Mononuclear cell (primary cell): ENCODE measurements at regions not wholly inside any gene's neighbourhood (a gene's known extent, or its start where the extent isn't known, plus 50 kb on each side); places are given as distances from the start of the nearest gene placed in this dataset.

Experiments
- H3K27me3 ChIP-seq: 2 replicates; pipeline ENCODE4 v1.6.0; 2011; ENCODE audit warnings: low read length, control low read depth; ENCODE audit not compliant: insufficient read depth
- H3K4me1 ChIP-seq: 2 replicates; pipeline ENCODE4 v1.5.1; 2011; ENCODE audit warnings: mild to moderate bottlenecking, low read length, control low read depth; ENCODE audit not compliant: insufficient read depth
- H3K4me3 ChIP-seq: 2 replicates; pipeline ENCODE4 v1.5.1; 2011; ENCODE audit warnings: mild to moderate bottlenecking, low read length, moderate library complexity
- H3K9me3 ChIP-seq: 2 replicates; pipeline ENCODE4 v1.5.1; 2011; ENCODE audit warnings: low read depth, mild to moderate bottlenecking, control low read depth, low read length

DNA sequence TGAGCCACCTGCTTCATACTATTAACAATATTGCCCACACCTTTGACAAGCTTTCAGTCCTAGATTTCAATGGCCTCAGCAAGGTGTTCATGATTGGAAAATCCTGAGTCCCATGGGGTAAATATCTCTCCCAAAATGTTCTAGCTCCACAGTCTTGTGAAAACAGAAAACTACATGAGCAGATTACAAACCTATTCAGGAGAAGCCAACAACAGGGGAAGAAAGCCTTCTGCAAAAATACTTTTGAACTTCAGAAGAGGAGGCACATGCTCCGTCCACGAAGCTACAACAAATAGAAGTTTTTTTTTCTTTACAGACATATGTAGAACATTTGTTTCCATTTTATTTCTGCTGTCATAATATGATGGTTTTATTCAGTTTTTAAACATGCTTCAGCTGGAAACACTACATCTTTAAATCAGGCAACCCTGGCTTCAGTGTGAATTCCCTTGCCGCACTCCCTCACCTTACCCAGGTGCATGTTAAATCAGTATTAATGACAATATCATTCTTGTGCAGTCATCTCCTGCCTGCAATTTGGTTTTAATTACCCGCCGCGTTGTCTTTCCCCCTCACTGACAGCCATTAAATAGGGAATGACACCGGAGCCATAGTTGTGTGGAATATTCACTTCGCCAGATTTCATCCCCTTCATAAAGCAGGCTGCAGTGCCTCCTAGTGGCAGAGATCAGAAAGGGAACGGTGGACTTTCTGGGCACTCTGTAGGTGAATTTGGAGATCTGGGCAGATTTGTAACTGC is 725.5 kb upstream of the ARRDC4 start:
- no peaks in the 10 kb centered on the region for H3K27me3 ChIP-seq
- H3K4me3 ChIP-seq: no peak overlapping the region
- H3K4me1 ChIP-seq: no peaks in the 10 kb centered on the region
- no peaks in the 10 kb centered on the region for H3K9me3 ChIP-seq

DNA sequence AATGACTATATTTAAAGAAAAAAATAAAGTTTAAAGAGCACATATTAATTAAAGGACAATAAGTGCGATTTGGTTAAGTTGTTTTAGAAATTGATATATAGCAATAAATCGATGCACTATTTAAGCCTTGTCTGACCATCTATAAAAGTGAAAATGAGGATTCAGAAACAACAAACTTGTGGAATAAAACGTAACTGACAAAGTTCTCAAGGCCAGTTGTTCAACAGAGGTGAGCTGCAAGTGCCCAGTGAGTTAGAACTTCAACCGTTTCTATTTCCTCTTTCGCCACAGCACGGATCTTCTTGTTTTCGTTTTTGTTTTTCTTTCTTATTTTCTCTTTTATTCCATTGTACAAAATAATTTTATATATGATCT is 724.9 kb upstream of the ARRDC4 start:
- Histone ChIP-seq H3K9me3 (no peaks in the 10 kb centered on the region), H3K4me1 (no peaks in the 10 kb centered on the region), H3K27me3 (no peaks in the 10 kb centered on the region), H3K4me3 (no peak overlapping the region)

- no peaks in the 10 kb centered on the region for H3K9me3 ChIP-seq
- H3K4me3 ChIP-seq: no peak overlapping the region
- no peaks in the 10 kb centered on the region for H3K27me3 ChIP-seq
- H3K4me1 ChIP-seq: no peaks in the 10 kb centered on the region
Measured at GRCh38 chr15:97236140-97236539, 724.4 kb upstream of the ARRDC4 start.

- H3K4me1 ChIP-seq: no peaks in the 10 kb centered on the region
- H3K4me3 ChIP-seq: no peak overlapping the region
- H3K27me3 ChIP-seq: no peaks in the 10 kb centered on the region
- no peaks in the 10 kb centered on the region for H3K9me3 ChIP-seq
Measured at GRCh38 chr15:97237160-97237559, 723.3 kb upstream of the ARRDC4 start.

GRCh38 chr15:97248376-97248775 is 712.1 kb upstream of the ARRDC4 start:
- Histone ChIP-seq H3K4me3 (no peak overlapping the region), H3K9me3 (no peaks in the 10 kb centered on the region), H3K4me1 (no peaks in the 10 kb centered on the region), H3K27me3 (no peaks in the 10 kb centered on the region)

DNA sequence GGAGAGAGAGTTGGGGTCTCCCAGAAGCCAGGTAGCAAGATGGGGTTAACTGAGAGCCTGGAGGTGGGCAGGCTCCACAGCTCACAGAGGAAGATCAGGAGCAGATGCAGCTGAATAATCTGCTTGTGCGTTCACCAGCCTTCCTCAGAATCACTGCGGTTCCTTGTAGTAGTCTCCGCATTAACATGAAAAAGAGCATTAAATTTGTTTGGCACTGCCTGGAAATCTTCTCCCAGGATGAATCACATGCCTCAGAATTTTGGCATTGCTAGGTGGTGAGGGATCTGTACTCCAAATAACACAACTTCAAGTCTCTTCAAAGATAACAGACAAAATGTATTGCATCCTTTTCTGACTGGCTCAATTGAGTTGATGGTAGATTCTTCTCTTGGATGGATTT is 700.6 kb upstream of the ARRDC4 start:
- no peaks in the 10 kb centered on the region for H3K4me1 ChIP-seq
- H3K4me3 ChIP-seq: no peak overlapping the region
- H3K27me3 ChIP-seq: no peaks in the 10 kb centered on the region
- no peaks in the 10 kb centered on the region for H3K9me3 ChIP-seq

DNA sequence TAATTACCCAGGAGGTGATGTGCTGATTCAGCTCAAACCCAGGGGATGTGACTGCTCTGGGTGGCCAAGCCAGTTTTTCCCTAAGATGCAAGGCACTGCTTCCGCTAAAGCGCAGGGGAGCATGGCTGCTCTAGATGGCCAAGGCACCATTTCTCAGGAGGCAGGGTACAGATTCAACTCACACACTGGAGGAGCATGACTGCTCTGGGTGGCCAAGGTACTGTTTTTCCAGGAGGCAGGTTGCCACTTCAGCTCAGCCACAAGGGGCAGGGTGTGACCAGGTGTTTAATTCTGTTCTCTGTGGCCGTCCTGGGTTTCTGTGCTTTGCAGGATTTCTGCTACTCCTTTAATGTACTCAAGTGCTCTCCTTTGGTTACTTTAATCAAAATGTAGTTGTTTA is 659.3 kb upstream of the ARRDC4 start:
- H3K9me3 ChIP-seq: no peaks in the 10 kb centered on the region

GRCh38 chr15:97316362-97316761 is 644.1 kb upstream of the ARRDC4 start:
- no peaks in the 10 kb centered on the region for H3K4me1 ChIP-seq
- no peak overlapping the region for H3K4me3 ChIP-seq
- H3K9me3 ChIP-seq: peaks cover 7% of the 10 kb centered on the region
- no peaks in the 10 kb centered on the region for H3K27me3 ChIP-seq

More for the DNA sequence above, 659.3 kb upstream of the ARRDC4 start:
- Histone ChIP-seq H3K27me3 (no peaks in the 10 kb centered on the region), H3K4me1 (no peaks in the 10 kb centered on the region), H3K4me3 (no peak overlapping the region)

- H3K27me3 ChIP-seq: no peaks in the 10 kb centered on the region
- no peak overlapping the region for H3K4me3 ChIP-seq
- peaks cover 7% of the 10 kb centered on the region for H3K9me3 ChIP-seq
- no peaks in the 10 kb centered on the region for H3K4me1 ChIP-seq
Measured at GRCh38 chr15:97317163-97317562, 643.3 kb upstream of the ARRDC4 start.

DNA sequence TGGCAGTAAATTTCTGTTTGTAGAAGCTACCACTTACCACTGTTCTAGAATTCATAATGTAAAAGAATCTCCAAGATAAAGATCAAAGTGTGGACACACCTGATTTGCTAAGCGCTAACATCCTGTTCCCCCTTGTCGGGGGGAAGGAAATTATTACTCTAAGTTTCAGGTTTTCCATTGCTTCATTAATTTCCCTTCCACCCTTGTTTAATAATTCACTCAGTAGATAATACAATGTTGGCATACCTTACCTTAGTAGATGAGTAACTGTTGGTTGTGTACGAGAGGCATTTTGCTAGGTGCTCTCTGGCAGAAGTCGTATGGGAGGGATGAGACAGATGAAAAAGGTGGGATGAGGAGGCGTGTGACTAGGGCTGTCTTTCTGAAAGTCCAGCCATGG is 641.2 kb upstream of the ARRDC4 start:
- Histone ChIP-seq H3K4me1 (no peaks in the 10 kb centered on the region), H3K27me3 (no peaks in the 10 kb centered on the region), H3K4me3 (no peak overlapping the region)

DNA sequence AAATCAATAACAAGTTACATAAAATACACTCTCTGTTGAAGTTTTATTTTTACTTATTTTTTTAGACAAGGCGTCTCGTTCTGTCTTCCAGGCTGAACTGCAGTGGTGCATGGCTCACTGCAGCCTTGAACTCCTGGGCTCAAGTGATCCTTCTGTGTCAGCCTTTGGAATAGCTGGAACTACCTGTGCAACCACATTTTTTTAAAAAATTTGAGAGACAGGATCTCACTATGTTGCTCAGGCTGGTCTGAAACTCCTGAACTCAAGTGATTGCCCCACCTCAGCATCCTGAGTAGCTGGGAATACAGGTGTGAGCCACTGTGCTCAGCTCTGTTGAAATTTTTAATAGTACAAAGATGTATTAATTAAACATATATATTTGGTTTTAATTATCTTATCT is 614.3 kb upstream of the ARRDC4 start:
- H3K4me3 ChIP-seq: no peak overlapping the region
- H3K9me3 ChIP-seq: peaks cover 14% of the 10 kb centered on the region
- no peaks in the 10 kb centered on the region for H3K4me1 ChIP-seq
- no peaks in the 10 kb centered on the region for H3K27me3 ChIP-seq

More for the DNA sequence above, 641.2 kb upstream of the ARRDC4 start:
- peaks cover 7% of the 10 kb centered on the region for H3K9me3 ChIP-seq

GRCh38 chr15:97350813-97351212 is 609.7 kb upstream of the ARRDC4 start:
- Histone ChIP-seq H3K9me3 (peaks cover 10% of the 10 kb centered on the region), H3K4me3 (no peak overlapping the region), H3K27me3 (no peaks in the 10 kb centered on the region), H3K4me1 (no peaks in the 10 kb centered on the region)

DNA sequence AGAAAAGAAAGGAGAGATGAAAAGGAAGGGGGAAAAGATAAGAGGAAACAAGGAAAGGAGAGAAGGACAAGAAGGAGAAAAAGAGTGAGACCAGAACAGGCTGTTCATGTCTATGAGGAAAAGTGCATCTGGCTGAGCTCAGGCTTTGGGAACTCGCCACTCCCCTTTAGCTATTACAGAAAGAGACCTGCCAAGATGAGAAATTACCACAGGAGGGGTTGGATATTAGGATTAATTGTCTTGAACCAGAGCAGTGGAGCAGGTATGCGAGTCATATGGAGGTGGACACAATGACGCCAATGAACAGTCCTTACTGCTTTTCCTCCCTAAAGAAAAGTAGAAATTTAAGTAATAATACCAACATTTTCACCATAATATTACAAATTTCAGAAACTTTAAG is 577.0 kb upstream of the ARRDC4 start:
- Histone ChIP-seq H3K4me3 (no peak overlapping the region), H3K27me3 (no peaks in the 10 kb centered on the region), H3K4me1 (no peaks in the 10 kb centered on the region), H3K9me3 (no peaks in the 10 kb centered on the region)

- no peak overlapping the region for H3K4me3 ChIP-seq
Measured at GRCh38 chr15:97386940-97387339, 573.6 kb upstream of the ARRDC4 start.

GRCh38 chr15:97401195-97401594 is 559.3 kb upstream of the ARRDC4 start:
- Histone ChIP-seq H3K27me3 (no peaks in the 10 kb centered on the region), H3K4me3 (no peak overlapping the region), H3K9me3 (no peaks in the 10 kb centered on the region), H3K4me1 (no peaks in the 10 kb centered on the region)

More at GRCh38 chr15:97386940-97387339, 573.6 kb upstream of the ARRDC4 start:
- no peaks in the 10 kb centered on the region for H3K9me3 ChIP-seq
- no peaks in the 10 kb centered on the region for H3K4me1 ChIP-seq
- no peaks in the 10 kb centered on the region for H3K27me3 ChIP-seq

DNA sequence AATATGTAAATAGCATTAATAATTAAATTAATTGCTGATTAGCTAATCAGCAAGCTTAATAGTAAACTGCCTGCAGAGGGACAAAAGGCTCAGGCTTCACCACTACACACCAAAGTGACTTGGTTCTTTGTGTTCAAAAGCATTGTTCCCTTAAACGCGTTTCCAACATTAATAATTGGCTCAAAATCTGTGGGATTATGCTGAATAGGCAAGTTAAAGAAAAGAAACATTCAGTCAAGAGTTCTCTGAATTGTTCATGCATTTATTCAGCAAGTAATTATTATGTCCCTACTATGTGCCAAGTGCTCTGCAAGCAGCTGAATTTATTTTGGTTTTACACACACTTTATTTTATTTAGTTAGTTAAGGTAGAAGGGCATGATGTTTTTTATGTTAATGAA is 558.5 kb upstream of the ARRDC4 start:
- Histone ChIP-seq H3K4me1 (no peaks in the 10 kb centered on the region), H3K4me3 (no peak overlapping the region), H3K9me3 (no peaks in the 10 kb centered on the region), H3K27me3 (no peaks in the 10 kb centered on the region)
